ENCODE measurements at regions not wholly inside any gene's neighbourhood (a gene's known extent, or its start where the extent isn't known, plus 50 kb on each side); places are given as distances from the start of the nearest gene placed in this dataset.
"Not testable (repeated sequence)": the region's sequence is repeated elsewhere in the genome, so short reads cannot be mapped to it uniquely, and the experiment has no call there.

DNA sequence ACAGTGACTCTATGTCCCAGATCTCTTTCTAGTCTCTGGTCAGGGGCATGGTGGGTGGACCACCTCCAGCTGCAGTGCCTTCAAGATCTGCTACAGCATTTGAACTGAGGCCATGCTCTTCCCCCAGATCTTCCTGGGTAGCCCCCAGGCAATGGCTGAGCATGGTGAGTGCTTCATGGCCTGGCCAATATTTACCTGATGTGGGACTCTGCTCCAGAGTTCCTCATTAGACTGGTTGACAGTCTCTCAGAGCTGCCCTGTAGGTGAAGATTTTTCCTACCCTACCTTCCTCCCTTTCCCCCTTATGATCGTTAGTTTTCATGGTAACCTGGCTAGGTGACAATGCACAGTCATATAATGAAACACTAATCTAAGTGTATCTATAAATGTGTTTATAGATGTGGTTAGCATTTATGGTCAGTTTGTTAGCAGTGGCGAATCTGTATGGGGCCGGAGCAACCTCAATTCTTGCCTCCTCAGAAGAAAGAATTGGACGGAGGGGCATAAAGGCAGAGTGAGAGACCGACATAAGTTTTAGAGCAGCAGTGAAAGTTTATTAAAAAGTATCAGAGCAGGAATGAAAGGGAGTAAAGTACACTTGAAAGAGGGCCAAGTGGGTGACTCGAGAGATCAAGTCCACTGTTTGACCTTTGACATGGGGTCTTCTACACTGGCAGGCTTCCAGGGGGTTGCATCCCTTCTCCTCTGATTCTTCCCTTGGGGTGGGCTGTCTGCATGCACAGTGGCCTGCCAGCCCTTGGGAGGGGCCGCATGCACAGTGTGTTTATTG is 256.3 kb downstream of the CD83 start:
- DNase-seq: no peak

DNA sequence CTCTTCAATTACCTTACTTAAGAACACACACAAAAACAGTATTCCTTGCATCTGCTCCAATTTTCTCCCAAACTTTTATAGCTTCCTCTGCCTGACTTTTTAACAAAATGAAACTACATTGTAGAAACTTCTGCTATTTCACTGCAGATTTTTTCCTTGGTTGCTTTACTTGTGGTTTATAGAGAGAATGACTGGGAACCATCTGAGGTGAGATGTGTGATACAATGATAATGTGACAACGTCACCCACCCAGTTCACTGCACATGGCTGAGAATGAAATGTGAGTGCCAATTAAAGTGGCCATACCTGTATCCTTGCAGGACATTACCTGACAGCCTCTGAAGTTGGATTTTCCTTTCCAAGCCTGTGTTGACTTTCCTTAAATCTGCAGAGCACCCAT is 258.4 kb downstream of the CD83 start:
- no peak for DNase-seq

DNA sequence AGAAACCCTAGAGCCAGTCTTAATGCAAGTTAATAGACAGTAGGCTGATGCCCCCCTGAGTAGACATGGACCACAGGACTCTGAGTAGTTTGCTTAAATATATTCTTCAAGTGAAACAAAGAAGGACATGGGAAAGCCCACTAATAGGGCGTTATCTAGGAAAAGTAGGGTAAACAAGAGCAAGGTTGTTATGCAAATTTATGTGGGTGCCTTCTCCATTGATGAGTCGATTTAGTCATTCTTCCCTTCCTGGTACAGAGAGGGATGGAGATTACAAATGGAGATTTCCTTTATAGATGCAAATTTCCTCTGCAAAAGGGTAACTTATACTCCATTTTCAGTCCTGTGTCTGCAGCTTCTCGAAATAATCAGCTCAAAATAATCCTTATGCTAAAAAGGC is 262.0 kb downstream of the CD83 start:
- no peak for DNase-seq

DNA sequence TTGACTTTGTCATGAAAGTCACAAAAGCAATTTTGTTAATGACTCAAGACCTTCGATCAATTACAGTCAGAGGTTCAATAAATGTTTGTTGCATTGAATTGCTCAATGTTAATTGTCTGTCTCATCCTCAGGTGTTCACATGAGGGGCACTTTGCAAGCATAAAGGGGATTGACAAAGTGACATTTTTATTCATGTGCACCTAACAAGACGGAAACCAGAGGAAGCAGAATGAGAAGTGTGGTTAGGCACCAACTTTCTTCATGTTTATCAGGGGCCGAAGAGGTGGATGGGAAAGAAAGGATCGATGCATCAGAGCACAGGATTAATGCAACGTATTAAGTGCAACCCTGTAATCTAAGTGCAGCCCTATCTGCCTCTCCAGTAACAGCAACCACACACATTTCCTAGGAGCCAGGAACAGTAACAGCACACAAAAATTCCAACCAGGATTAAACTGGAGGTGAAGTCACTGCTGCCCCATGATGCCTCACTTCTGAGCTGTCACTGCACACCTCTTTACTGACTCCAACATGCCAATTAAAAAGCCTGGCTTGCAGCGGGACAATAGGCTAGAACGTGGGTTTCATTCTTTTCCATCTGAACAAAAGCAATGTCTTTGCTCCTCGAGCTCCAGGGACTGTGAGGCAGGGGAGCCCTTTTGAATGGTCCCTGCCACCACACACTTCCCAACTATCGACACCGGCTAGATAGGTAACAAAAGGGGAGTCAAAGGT is 262.7 kb downstream of the CD83 start:
- no peak for DNase-seq

DNA sequence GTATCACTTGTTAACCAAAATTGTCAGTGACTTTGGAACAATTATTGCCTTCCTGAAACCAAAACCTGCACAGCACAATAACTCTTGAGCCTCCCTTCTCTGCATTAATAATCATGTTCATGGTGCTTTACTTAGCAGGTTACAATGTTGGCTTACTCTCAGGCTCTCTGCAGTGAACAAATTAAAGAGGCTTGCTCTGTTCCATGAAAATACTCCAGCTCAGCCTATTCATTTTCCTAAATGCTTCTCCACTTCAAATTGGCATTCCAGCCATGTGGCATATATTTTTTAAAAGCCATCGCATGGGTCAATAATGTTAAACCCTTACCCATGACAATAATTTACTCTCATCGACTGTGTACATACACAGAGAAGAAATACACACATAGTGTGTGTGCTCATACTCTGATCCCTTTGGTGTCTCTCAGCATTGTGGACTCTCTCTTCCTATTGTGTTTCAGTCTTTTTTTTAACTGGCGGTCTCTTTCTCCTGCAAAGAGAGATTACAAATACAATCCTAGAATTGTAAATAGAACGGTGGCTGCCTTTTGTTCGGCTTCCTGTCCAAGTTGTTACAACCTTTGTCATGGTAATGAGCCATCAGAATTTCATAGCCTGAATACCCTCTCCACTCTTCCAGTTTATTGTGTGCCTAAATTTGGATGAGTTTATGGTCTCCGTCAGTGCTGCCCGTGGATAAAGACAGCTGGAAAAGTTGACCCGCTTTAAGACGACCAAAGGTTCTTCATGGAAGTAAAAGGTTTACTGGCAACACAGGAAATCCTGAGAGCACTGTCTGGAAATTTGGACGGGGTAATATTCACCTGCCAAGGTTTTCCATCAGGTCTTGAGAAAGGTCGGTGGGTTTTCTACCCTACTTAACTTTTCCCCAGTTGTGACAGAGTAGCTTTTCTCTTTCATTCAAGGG is 263.6 kb downstream of the CD83 start:
- no peak for DNase-seq

DNA sequence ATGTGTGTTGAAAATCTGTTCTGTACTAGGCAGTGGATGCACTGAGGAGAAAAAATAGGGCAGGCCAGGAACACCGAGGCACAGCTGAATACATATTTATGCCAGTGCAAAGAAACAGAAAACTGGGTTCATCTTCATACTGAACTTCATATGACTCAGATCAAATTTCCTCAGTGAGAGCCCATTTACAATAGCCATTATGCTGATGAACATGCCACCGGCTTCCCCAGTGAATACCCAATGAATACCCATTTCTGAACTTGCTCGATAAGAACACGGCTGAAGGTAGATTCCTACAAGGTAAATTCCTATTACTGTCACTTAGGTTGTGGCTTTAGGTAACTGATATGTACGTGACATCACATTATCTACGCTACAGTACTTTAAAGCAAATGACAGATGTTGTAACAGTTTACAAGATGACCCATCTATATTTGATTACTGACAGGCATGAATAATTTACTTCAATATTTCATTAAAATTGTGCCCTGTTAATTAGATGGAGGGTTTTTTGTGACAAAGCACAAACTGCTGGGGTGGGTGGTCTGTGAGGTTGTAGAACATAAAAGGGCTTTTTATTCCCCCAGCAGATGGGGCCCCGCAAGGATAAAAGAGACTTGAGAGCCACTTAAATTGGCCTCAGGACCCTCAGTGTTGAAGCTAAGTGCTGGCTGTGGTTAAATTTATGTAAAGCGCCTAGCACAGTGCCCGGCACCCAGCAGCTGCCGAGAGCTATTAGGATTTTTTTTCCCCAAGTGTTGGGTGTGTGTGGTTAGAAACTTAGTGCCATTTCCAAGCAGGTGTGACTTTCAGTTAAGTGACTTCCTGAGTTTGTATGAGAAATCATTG is 264.5 kb downstream of the CD83 start:
- DNase-seq: no peak

DNA sequence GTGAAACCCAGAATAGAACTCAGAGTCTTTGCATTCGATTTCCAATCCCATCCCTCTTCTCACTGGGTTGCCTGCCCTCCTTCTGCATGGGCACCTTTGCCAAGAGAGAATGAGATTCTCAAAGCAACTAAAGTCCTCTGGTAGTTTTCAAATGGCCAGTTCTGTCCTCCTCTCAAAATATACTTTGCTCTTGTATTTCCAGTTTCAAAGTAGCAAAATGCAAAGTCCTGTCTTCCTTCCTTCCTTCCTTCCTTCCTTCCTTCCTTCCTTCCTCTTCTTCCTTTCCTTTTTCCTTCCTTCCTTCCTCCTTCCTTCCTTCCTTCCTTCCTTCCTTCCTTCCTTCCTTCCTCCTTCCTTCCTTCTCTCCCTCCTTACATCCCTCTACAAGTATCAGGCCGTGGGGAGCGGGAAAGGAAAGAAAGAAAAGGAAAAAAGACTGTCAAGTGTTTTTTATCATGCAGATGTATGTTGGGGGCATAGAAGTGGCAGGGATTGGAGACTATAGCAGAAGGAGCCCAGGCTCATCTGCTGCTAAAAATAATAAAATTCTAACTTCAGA is 265.2 kb downstream of the CD83 start:
- no peak for DNase-seq

DNA sequence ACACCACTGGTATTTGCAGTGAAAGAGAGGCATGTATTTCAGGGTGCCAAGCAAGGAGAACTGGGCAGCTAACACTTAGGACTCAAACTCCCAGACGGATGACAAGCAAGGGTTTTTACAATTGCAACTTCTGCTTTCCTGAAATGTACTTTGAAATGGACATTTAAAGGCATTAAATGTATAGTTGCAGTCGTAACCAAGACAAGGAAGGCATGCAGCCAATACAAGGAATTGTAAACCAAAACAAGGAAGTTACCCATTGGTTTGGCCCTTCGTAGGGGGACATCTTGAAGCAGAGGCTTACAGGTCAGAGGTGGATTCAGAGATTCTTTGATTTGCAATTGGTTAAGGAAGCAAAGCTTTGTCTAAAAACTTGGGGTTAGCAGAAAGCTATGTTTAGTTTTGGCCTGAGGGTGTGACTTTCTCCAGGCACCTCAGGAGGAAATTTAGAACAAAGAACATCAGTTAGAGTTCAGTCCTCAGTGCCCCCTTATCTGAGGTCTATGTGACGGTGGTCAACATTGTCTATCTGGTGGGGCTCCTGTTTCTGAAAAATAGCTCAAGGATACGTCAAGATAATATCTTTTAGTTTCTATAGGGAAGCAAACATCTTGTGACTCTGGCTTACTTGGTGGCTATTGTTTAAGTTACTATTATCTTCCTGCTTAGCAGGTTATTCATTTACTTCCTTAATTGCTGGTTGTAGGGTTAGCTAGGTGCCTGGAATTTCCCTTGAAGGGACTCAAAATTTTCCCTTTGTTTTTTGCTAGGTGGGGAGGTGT is 266.0 kb downstream of the CD83 start:
- no peak for DNase-seq

DNA sequence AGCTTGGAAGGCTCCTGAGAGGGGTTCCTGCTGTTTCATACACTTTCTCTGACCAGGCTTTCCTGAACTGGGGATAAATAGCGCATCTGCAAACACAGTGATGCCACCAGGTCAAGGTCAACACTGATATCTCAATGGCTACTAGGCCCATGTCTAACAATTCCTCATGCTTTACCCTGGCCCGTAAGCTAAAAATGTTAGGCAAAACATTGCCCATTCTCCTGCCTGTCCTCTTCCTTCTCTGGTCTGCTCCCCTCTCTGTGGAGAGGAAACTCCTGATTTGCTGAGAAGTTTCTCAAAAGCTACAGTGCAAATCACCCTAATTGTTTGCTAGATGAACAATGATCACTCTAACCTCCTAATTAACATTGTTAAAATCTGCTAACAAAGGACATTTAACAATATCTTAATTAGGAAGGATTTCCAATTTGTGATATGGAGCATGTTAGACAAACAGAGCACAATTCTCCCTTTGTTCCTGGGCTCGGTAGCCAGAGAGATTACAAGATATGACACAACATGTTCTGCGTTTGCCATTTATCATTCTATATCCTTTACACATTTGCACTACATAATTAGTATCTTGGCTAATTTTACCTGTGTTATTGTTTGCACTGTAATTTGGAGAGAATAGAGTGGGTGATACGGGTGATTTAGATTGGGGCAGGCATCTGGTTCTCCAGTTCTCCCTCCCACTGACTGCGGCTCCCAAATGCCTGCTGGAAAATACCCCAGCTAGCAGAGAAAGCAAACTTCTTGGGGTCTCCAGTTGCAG is 266.8 kb downstream of the CD83 start:
- DNase-seq: no peak

DNA sequence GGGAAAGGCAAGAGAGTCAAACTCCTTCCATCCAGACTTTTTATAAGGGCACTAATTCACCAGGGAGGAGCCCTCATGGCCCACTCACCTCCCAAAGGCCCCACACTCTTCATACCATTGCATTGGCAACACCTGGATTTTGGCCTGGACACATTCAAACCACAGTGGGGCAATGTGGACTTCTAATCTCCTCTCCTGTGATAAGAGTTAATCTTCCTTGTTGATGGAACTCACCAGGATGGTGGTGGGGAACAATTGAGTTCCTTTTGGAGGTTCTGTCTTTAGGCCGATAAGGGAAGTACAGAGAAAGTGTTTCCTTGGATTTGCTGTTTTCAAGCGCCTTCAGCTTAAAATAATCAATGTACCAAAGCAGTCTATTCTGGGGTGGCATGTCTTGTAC is 268.7 kb downstream of the CD83 start:
- DNase-seq: no peak

DNA sequence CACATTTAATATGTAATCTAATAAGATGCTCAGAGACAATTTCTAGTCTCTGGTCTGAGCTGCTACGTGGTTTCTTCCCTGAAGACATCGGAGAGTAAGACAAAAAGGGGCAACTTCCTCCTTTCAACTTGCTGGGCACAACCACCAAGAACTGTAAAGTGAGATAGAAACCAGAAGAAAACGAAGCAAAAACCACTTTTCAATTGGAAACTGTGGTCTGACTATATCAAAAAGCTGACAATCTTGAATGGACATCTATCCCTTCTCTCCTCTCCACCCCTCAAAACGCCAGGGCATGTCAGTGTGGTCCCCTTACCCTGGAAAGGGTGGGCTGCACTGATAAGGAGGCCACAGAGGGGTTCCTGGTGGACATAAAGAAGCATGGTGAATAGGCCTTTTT is 269.1 kb downstream of the CD83 start:
- no peak for DNase-seq

DNA sequence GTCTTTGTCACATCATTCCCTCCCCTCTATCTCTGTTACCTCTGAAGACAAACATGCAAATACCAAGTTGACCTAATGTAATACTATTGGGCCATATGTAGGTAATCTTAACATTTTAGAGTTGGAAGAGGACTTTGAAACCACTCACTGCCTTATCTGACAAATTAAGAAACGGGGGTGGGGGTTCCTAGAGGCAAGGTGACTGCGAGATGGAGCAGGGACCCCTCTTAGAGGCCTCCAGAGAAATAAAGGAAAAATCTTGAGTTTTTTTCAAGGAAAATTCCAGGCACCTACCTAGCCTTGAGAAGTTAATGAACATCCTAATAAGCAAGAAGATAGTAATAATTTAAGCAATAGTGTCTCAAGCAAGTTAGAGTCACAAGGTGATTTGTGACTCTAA is 270.8 kb downstream of the CD83 start:
- DNase-seq: no peak

DNA sequence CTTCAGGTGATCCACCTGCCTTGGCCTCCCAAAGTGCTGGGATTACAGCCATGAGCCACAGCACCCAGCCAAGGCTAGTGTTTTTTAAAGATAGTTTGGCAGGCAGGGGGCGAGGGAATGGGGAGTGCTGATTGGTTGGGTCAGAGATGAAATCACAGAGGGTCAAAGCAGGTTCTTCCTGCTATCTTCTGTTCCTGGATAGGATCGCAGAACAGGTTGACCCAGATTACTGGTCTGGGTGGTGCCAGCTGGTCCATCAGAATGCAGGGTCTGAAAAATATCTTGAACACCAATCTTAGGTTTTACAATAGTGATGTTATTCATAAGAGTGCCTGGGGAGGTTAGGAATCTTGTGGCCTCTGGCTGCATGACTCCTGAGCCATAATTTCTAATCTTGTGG is 272.2 kb downstream of the CD83 start:
- DNase-seq: not testable (repeated sequence)

DNA sequence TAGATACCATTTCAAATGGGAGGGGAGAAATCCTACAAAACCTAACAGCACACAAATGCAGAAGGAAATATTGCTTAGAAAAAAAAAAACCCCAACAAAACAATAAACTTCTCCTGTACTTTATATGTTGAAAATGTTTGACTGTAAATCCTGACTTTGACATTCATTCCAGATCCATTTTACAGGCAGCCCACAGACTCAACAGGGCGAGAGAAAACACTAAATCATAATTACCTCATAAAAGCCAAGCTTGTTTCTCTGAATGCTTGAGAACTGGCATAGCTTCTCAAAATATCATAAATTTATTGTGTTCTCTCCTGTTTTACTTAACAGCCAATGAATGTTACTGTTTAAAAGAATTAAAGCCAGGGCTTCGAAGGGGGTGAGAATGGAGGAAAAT is 273.2 kb downstream of the CD83 start:
- DNase-seq: no peak

DNA sequence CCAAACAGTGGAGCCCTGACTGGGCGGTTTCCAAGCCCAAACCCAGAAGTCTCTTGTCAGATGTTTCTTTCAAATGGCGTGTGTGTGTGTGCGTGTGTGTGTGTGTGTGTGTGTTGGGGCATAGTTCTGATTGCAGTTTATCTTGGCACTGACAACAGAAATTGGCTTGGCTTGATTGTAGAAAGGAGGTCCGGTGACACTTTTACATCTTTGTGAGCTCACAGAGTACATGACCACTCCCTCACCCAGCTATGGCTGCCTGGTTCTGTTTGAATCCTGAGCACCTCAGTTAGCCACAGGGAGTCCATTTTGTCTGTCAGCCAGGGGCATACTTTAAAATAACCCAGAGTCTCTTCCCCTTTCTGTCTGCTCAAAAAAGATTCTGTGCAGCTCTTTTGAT is 276.3 kb downstream of the CD83 start:
- no peak for DNase-seq

DNA sequence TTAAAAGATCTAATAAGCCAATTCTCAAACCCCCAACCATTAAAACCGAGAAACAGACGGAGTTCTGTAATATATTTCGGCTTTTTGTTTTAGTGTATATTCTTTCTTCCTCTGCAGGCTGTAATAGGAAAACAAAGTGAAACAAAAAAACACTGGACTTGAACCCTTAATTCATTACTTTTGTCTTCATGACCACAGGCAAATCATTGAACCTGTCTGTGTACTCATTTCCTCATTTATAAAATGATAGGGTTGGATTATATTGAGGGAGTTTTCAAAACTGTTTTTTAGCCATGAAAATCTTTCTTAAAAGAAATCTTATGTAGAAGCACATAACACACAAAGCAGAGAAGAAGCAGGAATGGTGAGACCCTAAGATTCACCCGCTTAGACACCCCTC is 278.8 kb downstream of the CD83 start:
- no peak for DNase-seq

DNA sequence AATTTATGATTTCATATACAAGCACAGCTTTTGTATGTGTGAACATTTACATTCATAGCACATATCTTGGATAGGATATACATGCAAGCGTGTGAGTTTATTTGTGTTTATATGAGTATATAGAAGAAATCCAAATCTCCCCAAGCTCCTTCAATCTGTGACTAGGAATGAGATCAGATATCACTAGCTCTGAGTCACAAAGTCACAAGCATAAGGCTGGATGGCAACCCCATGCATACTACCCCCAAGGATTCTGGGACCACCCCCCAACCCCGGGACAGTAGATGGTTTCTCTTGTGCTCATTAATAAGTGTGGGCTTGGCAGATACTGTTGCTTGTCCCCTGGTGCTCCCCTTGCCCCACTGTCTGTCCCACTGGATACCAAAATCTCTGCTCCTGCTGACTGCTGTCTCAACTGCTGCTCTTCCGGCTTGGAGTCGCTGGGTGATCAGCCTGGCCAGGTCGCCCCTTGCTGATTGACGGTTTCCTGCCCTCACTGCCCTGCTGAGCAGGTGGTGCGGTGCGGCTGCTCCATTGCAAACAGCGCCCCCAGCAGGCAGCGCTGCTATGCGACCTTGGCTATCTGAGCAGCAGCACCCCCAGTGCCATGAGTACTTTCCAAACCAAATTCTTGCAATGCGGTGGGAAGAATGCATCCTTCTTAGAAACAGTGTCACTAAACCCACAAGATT is 279.4 kb downstream of the CD83 start:
- DNase-seq: no peak

DNA sequence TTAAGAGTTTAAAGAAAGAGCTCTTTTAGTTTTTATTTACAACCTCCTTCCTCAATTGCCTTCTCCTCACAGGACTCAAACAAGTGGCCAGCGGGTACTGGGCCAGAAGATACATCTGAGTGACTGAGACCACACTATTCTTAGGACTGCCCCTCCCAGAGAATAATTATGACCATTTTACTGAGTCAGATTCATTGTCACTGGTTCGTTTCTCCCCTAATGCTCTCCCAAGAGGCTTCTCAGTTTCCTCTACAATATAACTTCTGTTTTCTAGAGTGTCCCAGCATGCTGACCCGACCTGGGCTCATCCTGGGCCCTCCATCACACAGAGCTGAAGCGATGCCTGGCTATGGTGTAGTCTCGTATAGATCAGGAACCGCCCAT is 279.9 kb downstream of the CD83 start:
- no peak for DNase-seq

DNA sequence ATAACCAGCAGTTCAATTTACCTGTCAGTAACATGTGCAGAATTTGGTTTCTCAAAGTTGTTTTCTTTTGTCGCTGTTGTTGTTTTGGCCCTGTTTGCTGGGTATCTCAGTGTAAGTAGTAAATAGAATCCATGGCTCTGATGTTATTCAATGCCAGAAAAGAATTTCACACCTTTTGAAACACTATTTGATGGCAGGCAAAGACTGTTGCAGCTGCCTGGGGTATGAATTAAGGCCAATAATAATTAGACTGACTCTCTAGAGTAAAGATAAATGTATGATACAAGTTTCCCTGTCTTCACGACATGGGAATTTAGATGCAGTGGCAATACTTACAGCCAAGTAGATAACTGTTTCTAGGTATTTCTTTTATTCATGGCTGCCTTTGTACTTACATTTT is 281.4 kb downstream of the CD83 start:
- DNase-seq: no peak

DNA sequence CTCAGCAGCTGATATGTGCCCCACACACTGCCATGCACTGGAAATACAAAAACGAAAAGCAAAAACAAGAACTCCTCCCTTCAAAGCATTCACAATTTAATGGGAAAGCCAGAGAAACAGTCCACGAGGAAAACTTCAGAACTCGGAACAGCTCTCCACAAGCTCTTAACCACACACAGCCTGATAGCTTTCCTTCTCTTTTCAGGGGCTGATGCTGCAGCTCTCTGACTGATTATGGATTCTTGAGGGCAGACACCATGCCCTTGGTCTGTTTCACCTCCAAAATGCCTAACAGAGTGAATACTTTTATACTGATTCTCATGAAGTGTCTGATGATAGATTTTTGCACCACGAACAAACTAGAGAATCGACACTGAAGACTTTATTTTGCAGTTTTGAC is 282.1 kb downstream of the CD83 start:
- DNase-seq: no peak

Measured in activated effector memory CD4-positive, alpha-beta T cell treated with Interleukin-2 at 50 U/mL for 16 hours (primary cell).